Activated naive CD8-positive, alpha-beta T cell treated with anti-CD3 and anti-CD28 coated beads, Interleukin-2, amount 10 ng/mL, durations not matched to agents 7 days and 5 days (primary cell): ENCODE measurements at regions not wholly inside any gene's neighbourhood (a gene's known extent, or its start where the extent isn't known, plus 50 kb on each side); places are given as distances from the start of the nearest gene placed in this dataset.

Experiments
- ATAC-seq: fragments of 150-1000 bp; cut with Tn5 transposase; one replicate; pipeline ENCODE4 v1.10.0; 2021; ENCODE audit warnings: low read depth, moderate library complexity
- POLR2A ChIA-PET: fragments of 350-600 bp; sonication (Branson Sonifier 250); formaldehyde crosslinking; loops from one replicate; lab custom pipeline; 2021; ENCODE audit warnings: antibody characterized with exemption; lab: Charles Lee
- DNase-seq: peaks from one replicate; pipeline ENCODE4 v3.0.0; 2021
- H3K27ac Mint-ChIP-seq: one replicate; pipeline ENCODE4 v1.8.0; 2022; ENCODE audit warnings: mild to moderate bottlenecking, mixed read lengths
- H3K27me3 Mint-ChIP-seq: one replicate; pipeline ENCODE4 v1.8.0; 2022; ENCODE audit warnings: mild to moderate bottlenecking, moderate library complexity, mixed read lengths
- H3K36me3 Mint-ChIP-seq: one replicate; pipeline ENCODE4 v1.8.0; 2021; ENCODE audit warnings: mild to moderate bottlenecking, mixed read lengths
- H3K4me1 Mint-ChIP-seq: one replicate; pipeline ENCODE4 v1.8.0; 2021; ENCODE audit warnings: mixed read lengths
- H3K4me3 Mint-ChIP-seq: one replicate; pipeline ENCODE4 v1.8.0; 2022; ENCODE audit warnings: mild to moderate bottlenecking, moderate library complexity, mixed read lengths
- H3K9me3 Mint-ChIP-seq: one replicate; pipeline ENCODE4 v1.8.0; 2021; ENCODE audit warnings: mixed read lengths

DNA sequence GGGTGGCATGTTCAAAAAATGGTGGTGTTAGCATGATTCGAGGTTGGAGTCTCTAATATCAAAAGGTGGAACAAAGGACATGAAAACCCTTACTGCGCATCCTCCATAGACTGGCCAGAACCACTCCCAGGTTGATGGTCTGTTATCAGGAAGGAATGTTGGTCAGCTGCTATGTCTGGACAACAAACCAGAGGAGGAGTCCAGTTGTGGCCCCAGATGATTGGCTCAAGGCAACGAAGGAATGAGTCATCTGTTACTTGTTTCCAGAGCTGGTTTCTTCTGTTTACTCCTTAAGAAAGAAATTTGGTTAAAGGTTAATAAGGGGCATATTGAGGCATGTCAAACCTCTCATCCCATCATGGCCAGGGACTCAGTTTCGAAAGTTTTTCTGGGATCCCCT lies 56.8 kb upstream of the GRIA4 start:
- POLR2A ChIA-PET, result no interaction called here
- Mint-ChIP-seq H3K4me1 (no peaks in the 10 kb centered on the region), H3K36me3 (no peaks in the 10 kb centered on the region), H3K4me3 (no peak overlapping the region), H3K27me3 (no peaks in the 10 kb centered on the region), H3K9me3 (peaks cover 2% of the 10 kb centered on the region), H3K27ac (no peak overlapping the region)
- DNase-seq, result no peak
- ATAC-seq, result no peak

- POLR2A ChIA-PET, result no interaction called here
- Mint-ChIP-seq H3K27ac (no peak overlapping the region), H3K27me3 (no peaks in the 10 kb centered on the region), H3K9me3 (peaks cover 1% of the 10 kb centered on the region), H3K4me1 (no peaks in the 10 kb centered on the region), H3K36me3 (no peaks in the 10 kb centered on the region), H3K4me3 (no peak overlapping the region)
- ATAC-seq (no peak), DNase-seq (no peak)
Observed at GRCh38 chr11:105548359-105548758, 61.5 kb upstream of the GRIA4 start.

DNA sequence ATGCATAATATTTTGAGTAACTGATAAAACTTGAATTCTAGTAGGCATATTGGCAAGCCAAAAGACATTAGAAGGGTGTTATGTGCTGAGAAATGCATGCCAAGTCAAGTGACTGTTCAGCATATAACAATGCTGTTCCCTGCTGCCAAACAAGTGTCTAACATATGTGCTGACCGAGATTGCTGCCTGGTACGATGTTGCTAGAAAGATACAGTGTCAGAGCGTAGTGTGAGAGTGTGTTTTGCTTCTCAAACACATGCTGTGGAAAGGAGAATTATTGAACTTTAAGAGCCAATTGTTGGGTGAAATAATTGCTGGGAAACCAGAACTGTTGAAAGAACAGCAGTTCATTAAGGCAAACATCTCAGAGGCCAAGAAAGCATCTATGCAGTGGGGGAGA lies 71.3 kb upstream of the GRIA4 start:
- DNase-seq (no peak), ATAC-seq (no peak)
- Mint-ChIP-seq H3K4me3 (no peak overlapping the region), H3K4me1 (no peaks in the 10 kb centered on the region), H3K27ac (no peak overlapping the region), H3K27me3 (no peaks in the 10 kb centered on the region), H3K9me3 (no peaks in the 10 kb centered on the region), H3K36me3 (no peaks in the 10 kb centered on the region)
- POLR2A ChIA-PET, result no interaction called here

GRCh38 chr11:105537531-105537930 lies 72.3 kb upstream of the GRIA4 start:
- no peak overlapping the region for H3K4me3 Mint-ChIP-seq
- H3K27me3 Mint-ChIP-seq, result no peaks in the 10 kb centered on the region
- ATAC-seq, result no peak
- no peak for DNase-seq
- POLR2A ChIA-PET, result no interaction called here
- no peaks in the 10 kb centered on the region for H3K4me1 Mint-ChIP-seq
- H3K36me3 Mint-ChIP-seq, result no peaks in the 10 kb centered on the region
- H3K9me3 Mint-ChIP-seq, result no peaks in the 10 kb centered on the region
- H3K27ac Mint-ChIP-seq, result no peak overlapping the region

DNA sequence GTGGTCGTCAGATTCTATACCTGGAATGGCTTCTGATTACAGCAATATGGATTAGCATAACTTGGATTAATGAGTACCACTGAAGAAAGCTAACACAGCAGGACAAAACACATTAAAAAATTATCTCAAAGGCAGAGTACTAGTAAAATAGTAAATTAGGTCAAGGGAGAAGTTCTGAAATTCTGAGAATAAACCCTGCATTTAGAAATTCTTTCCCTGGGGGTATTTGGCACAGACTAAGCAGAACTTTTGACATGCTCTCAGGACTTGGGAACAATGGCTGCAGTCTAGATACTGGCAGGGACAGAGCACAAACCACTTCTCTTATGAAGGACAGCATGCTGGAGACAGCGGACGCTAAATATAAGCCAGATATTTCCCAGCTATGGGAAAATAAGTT lies 85.6 kb upstream of the GRIA4 start:
- POLR2A ChIA-PET, result no interaction called here
- no peaks in the 10 kb centered on the region for H3K27me3 Mint-ChIP-seq
- H3K27ac Mint-ChIP-seq, result no peak overlapping the region
- H3K4me3 Mint-ChIP-seq, result no peak overlapping the region
- DNase-seq, result no peak
- no peaks in the 10 kb centered on the region for H3K36me3 Mint-ChIP-seq
- no peaks in the 10 kb centered on the region for H3K9me3 Mint-ChIP-seq
- ATAC-seq, result no peak
- H3K4me1 Mint-ChIP-seq, result no peaks in the 10 kb centered on the region

DNA sequence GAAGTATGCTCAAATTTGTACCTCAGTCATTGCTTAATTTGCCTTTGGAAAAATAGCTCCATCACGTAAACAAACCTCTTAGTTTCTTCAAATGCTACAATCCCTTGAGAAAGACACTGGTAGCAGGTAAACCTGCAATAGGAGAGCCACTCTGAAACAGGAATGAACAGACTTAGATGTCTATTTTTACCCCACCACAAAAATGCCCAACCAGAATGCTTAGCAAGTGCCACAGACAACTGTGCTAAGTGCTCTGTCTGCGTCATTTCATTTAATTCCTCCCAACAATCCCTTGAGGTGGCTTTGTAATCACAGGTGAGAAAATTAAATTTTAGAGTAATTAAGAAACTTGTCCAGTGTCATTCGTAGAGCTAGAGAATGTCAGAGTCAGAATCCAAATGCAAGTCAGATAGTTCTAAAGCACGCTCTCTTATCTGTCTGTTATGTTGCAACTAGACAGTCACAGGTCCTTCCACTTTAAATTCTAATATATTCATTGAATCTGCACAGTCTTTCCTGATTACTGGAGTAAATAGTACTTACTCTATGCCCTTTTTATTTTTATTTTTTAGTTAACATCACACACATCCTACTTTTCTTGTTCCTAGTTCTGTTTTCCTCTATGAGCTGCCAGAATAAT lies 89.0 kb upstream of the GRIA4 start:
- H3K27me3 Mint-ChIP-seq, result no peaks in the 10 kb centered on the region
- no peaks in the 10 kb centered on the region for H3K9me3 Mint-ChIP-seq
- ATAC-seq, result no peak
- no peak overlapping the region for H3K4me3 Mint-ChIP-seq
- POLR2A ChIA-PET, result no interaction called here
- no peak for DNase-seq
- no peaks in the 10 kb centered on the region for H3K4me1 Mint-ChIP-seq
- H3K27ac Mint-ChIP-seq, result no peak overlapping the region
- H3K36me3 Mint-ChIP-seq, result no peaks in the 10 kb centered on the region

DNA sequence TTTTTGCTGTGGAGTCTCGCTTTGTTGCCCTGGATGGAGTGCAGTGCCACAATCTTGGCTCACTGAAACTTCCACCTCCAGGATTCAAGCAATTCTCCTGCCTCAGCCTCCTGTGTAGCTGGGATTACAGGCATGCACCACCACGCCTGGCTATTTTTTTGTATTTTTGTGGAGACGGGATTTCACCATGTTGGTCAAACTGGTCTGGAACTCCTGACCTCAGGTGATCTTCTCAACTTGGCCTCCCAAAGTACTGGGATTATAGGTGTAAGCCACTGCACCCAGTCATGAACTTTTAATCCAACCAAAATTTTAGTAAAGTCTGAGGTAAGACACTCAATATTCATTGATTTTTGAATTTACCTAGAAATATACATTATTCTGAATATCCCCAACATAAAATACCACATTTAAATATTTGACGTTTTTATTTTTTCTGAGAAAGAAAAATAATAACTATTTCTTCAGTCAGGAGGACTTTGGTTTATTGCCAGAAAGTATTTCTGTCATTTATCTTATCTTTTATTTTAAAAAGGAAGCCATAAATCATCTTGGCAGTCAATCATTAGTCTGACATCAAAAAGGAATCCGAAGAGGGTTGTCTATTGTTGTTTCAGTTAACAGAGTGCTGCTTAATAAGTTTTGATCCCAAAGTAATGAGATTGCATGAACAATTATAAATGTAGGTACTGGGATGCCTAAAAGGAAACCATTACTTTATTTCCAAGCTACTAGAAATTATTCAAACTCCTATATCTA lies 102.2 kb upstream of the GRIA4 start:
- no peak for DNase-seq
- no peaks in the 10 kb centered on the region for H3K4me1 Mint-ChIP-seq
- H3K27ac Mint-ChIP-seq, result no peak overlapping the region
- no peak overlapping the region for H3K4me3 Mint-ChIP-seq
- no peaks in the 10 kb centered on the region for H3K36me3 Mint-ChIP-seq
- ATAC-seq, result no peak
- POLR2A ChIA-PET, result no interaction called here
- H3K9me3 Mint-ChIP-seq, result no peaks in the 10 kb centered on the region
- peaks cover 2% of the 10 kb centered on the region for H3K27me3 Mint-ChIP-seq

- Mint-ChIP-seq H3K4me3 (no peak overlapping the region), H3K27me3 (no peaks in the 10 kb centered on the region), H3K27ac (no peak overlapping the region)
Observed at GRCh38 chr11:105492010-105492409, 117.9 kb upstream of the GRIA4 start.

DNA sequence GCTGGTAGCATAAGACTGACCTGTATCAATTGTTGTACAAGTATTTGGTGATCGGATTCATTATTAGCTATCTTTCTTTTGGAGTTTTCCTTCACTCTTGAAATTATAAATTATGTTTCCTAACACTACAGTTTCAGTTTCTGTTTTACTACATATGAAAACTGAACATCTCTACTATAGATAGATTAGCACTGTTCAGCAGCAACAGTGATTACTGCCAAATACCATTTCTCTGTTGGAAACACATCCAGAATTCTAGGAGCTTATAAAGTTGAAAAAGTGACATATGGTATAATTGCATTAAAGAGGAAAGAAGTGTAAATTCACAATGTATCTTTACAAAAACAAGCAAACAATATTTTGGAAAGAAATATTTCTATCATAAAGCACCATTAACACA lies 118.5 kb upstream of the GRIA4 start:
- ATAC-seq (no peak), DNase-seq (no peak)
- POLR2A ChIA-PET, result no interaction called here
- H3K4me3 Mint-ChIP-seq, result no peak overlapping the region
- H3K9me3 Mint-ChIP-seq, result no peaks in the 10 kb centered on the region
- H3K4me1 Mint-ChIP-seq, result no peaks in the 10 kb centered on the region
- H3K27ac Mint-ChIP-seq, result no peak overlapping the region
- no peaks in the 10 kb centered on the region for H3K27me3 Mint-ChIP-seq
- H3K36me3 Mint-ChIP-seq, result no peaks in the 10 kb centered on the region

More at GRCh38 chr11:105492010-105492409, 117.9 kb upstream of the GRIA4 start:
- Mint-ChIP-seq H3K4me1 (no peaks in the 10 kb centered on the region), H3K9me3 (no peaks in the 10 kb centered on the region), H3K36me3 (no peaks in the 10 kb centered on the region)
- DNase-seq (no peak), ATAC-seq (no peak)
- POLR2A ChIA-PET, result no interaction called here

GRCh38 chr11:105490333-105490732 lies 119.5 kb upstream of the GRIA4 start:
- H3K4me1 Mint-ChIP-seq, result no peaks in the 10 kb centered on the region
- H3K27ac Mint-ChIP-seq, result no peak overlapping the region
- no peaks in the 10 kb centered on the region for H3K36me3 Mint-ChIP-seq
- DNase-seq (no peak), ATAC-seq (no peak)
- POLR2A ChIA-PET, result no interaction called here
- no peaks in the 10 kb centered on the region for H3K27me3 Mint-ChIP-seq
- H3K4me3 Mint-ChIP-seq, result no peak overlapping the region
- H3K9me3 Mint-ChIP-seq, result no peaks in the 10 kb centered on the region

GRCh38 chr11:105489446-105489845 lies 120.4 kb upstream of the GRIA4 start:
- H3K36me3 Mint-ChIP-seq, result no peaks in the 10 kb centered on the region
- H3K9me3 Mint-ChIP-seq, result no peaks in the 10 kb centered on the region
- POLR2A ChIA-PET, result no interaction called here
- no peaks in the 10 kb centered on the region for H3K4me1 Mint-ChIP-seq
- ATAC-seq (no peak), DNase-seq (no peak)
- no peaks in the 10 kb centered on the region for H3K27me3 Mint-ChIP-seq
- no peak overlapping the region for H3K27ac Mint-ChIP-seq
- H3K4me3 Mint-ChIP-seq, result no peak overlapping the region

GRCh38 chr11:105486929-105487328 lies 122.9 kb upstream of the GRIA4 start:
- ATAC-seq (no peak), DNase-seq (no peak)
- H3K27ac Mint-ChIP-seq, result no peak overlapping the region
- no peaks in the 10 kb centered on the region for H3K9me3 Mint-ChIP-seq
- no peaks in the 10 kb centered on the region for H3K27me3 Mint-ChIP-seq
- no peaks in the 10 kb centered on the region for H3K4me1 Mint-ChIP-seq
- no peaks in the 10 kb centered on the region for H3K36me3 Mint-ChIP-seq
- POLR2A ChIA-PET, result no interaction called here
- no peak overlapping the region for H3K4me3 Mint-ChIP-seq

DNA sequence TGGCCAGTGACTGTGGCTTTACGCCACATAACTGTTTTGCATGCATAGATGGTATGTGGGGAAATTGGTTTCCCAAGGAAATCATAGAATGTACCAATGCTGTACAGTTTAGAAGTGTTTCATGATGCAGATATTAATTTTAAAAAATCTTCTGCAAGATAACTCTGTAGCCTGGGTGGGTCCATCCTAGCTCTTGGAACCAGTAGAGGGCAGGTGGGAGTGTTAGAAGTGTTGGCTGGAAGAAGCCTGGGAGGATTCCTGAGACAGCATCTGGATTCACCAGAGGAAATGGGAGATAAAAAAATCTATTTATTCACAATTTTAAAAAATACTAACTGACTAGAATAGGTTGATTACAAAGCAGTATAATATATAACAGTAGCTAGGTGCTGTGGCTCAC lies 139.9 kb upstream of the GRIA4 start:
- no peak for DNase-seq
- Mint-ChIP-seq H3K27me3 (no peaks in the 10 kb centered on the region), H3K9me3 (no peaks in the 10 kb centered on the region), H3K4me1 (no peaks in the 10 kb centered on the region), H3K36me3 (no peaks in the 10 kb centered on the region), H3K4me3 (no peak overlapping the region), H3K27ac (no peak overlapping the region)
- no peak for ATAC-seq
- POLR2A ChIA-PET, result no interaction called here

DNA sequence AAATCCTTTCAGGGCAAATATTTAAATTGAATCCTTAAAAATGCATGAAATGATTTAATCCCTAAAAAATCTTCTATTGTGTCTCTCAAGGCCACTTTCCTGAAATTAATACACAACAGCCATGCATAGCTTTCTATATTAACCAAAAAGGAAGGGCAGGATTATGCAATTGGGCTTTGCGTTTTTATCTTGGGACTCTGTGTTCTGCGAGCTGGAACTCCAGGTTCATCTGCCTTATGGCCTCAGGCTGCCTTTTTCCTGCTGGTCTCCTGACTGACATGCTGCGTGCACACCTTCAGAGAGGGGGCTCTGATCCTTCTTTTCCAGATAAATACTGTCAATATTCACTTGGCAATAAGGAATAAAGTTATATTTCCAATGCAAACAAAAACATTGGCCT lies 141.7 kb upstream of the GRIA4 start:
- DNase-seq, result no peak
- Mint-ChIP-seq H3K27ac (no peak overlapping the region), H3K9me3 (no peaks in the 10 kb centered on the region), H3K36me3 (no peaks in the 10 kb centered on the region), H3K4me1 (no peaks in the 10 kb centered on the region), H3K4me3 (no peak overlapping the region), H3K27me3 (no peaks in the 10 kb centered on the region)
- POLR2A ChIA-PET, result no interaction called here
- no peak for ATAC-seq
